ENCODE measurements at regions not wholly inside any gene's neighbourhood (a gene's known extent, or its start where the extent isn't known, plus 50 kb on each side); places are given as distances from the start of the nearest gene placed in this dataset.

- TF ChIP-seq EZH2phosphoT487 (IDR thresholded peaks at IDR 0.05; ENCODE audit: borderline replicate concordance) = no peak
- no peak for TF ChIP-seq CTCF (conservative IDR thresholded peaks at IDR 0.05; ENCODE audit: low read length)
- Histone ChIP-seq H3K9me2 (replicated peaks; ENCODE audit: low read depth, low read length) (no peaks in the 10 kb centered on the region), H3F3A (ENCODE audit: low read depth) (no peaks in the 10 kb centered on the region), H3K79me2 (ENCODE audit: insufficient read depth, low read length) (no peaks in the 10 kb centered on the region), H3K4me2 (ENCODE audit: low read depth, low read length, poor library complexity, severe bottlenecking) (no peak overlapping the region), H2AFZ (ENCODE audit: low read length) (no peak overlapping the region), H3K9me3 (ENCODE audit: insufficient read depth, low read depth, low read length) (no peaks in the 10 kb centered on the region), H3K9ac (ENCODE audit: low read depth, low read length, poor library complexity, severe bottlenecking) (no peak overlapping the region), H3K4me1 (ENCODE audit: insufficient read depth, low read length, poor library complexity, severe bottlenecking) (no peaks in the 10 kb centered on the region), H3K36me3 (ENCODE audit: insufficient read depth, low read length) (no peaks in the 10 kb centered on the region), H4K20me1 (ENCODE audit: insufficient read depth, low read length, poor library complexity, severe bottlenecking) (no peaks in the 10 kb centered on the region), H3K27me3 (ENCODE audit: insufficient read depth, low read length, poor library complexity, severe bottlenecking) (no peaks in the 10 kb centered on the region), H3K4me3 (ENCODE audit: low read length, poor library complexity, severe bottlenecking) (no peak overlapping the region)
These were observed 225.0 kb downstream of the COX7B2 start for GRCh38 chr4:46684041-46684440.

- H3K9ac ChIP-seq (ENCODE audit: low read depth, low read length, poor library complexity, severe bottlenecking) = no peak overlapping the region
- no peak overlapping the region for H3K4me2 ChIP-seq (ENCODE audit: low read depth, low read length, poor library complexity, severe bottlenecking)
- TF ChIP-seq EZH2phosphoT487 (IDR thresholded peaks at IDR 0.05; ENCODE audit: borderline replicate concordance) (no peak), CTCF (conservative IDR thresholded peaks at IDR 0.05; ENCODE audit: low read length) (no peak)
- H3K4me3 ChIP-seq (ENCODE audit: low read length, poor library complexity, severe bottlenecking) = no peak overlapping the region
- H3K4me1 ChIP-seq (ENCODE audit: insufficient read depth, low read length, poor library complexity, severe bottlenecking) = no peaks in the 10 kb centered on the region
- no peaks in the 10 kb centered on the region for H3K9me2 ChIP-seq (replicated peaks; ENCODE audit: low read depth, low read length)
- no peaks in the 10 kb centered on the region for H3F3A ChIP-seq (ENCODE audit: low read depth)
- no peaks in the 10 kb centered on the region for H4K20me1 ChIP-seq (ENCODE audit: insufficient read depth, low read length, poor library complexity, severe bottlenecking)
- no peaks in the 10 kb centered on the region for H3K79me2 ChIP-seq (ENCODE audit: insufficient read depth, low read length)
- no peaks in the 10 kb centered on the region for H3K36me3 ChIP-seq (ENCODE audit: insufficient read depth, low read length)
- no peaks in the 10 kb centered on the region for H3K9me3 ChIP-seq (ENCODE audit: insufficient read depth, low read depth, low read length)
- no peaks in the 10 kb centered on the region for H3K27me3 ChIP-seq (ENCODE audit: insufficient read depth, low read length, poor library complexity, severe bottlenecking)
- H2AFZ ChIP-seq (ENCODE audit: low read length) = no peak overlapping the region
These were observed 232.7 kb downstream of the COX7B2 start for GRCh38 chr4:46676364-46676763.

GRCh38 chr4:46674326-46674725 lies 234.7 kb downstream of the COX7B2 start:
- H3K9me3 ChIP-seq (ENCODE audit: insufficient read depth, low read depth, low read length) = no peaks in the 10 kb centered on the region
- H3K9me2 ChIP-seq (replicated peaks; ENCODE audit: low read depth, low read length) = no peaks in the 10 kb centered on the region
- H3F3A ChIP-seq (ENCODE audit: low read depth) = no peaks in the 10 kb centered on the region
- H2AFZ ChIP-seq (ENCODE audit: low read length) = no peak overlapping the region
- H3K27me3 ChIP-seq (ENCODE audit: insufficient read depth, low read length, poor library complexity, severe bottlenecking) = no peaks in the 10 kb centered on the region
- H4K20me1 ChIP-seq (ENCODE audit: insufficient read depth, low read length, poor library complexity, severe bottlenecking) = no peaks in the 10 kb centered on the region
- no peak overlapping the region for H3K4me3 ChIP-seq (ENCODE audit: low read length, poor library complexity, severe bottlenecking)
- no peak overlapping the region for H3K4me2 ChIP-seq (ENCODE audit: low read depth, low read length, poor library complexity, severe bottlenecking)
- H3K36me3 ChIP-seq (ENCODE audit: insufficient read depth, low read length) = no peaks in the 10 kb centered on the region
- TF ChIP-seq CTCF (conservative IDR thresholded peaks at IDR 0.05; ENCODE audit: low read length) (no peak), EZH2phosphoT487 (IDR thresholded peaks at IDR 0.05; ENCODE audit: borderline replicate concordance) (no peak)
- H3K9ac ChIP-seq (ENCODE audit: low read depth, low read length, poor library complexity, severe bottlenecking) = no peak overlapping the region
- H3K79me2 ChIP-seq (ENCODE audit: insufficient read depth, low read length) = no peaks in the 10 kb centered on the region
- no peaks in the 10 kb centered on the region for H3K4me1 ChIP-seq (ENCODE audit: insufficient read depth, low read length, poor library complexity, severe bottlenecking)

Measured in Loucy (cell line).